GM12892 (cell line): ENCODE measurements at regions not wholly inside any gene's neighbourhood (a gene's known extent, or its start where the extent isn't known, plus 50 kb on each side); places are given as distances from the start of the nearest gene placed in this dataset.

Source experiments
- POLR2A ChIP-seq: IDR thresholded peaks from 2 replicates; pipeline ENCODE4 v1.6.1; 2011; ENCODE audit warnings: low read depth, low read length, control low read depth
- TAF1 ChIP-seq: IDR thresholded peaks from 2 replicates; pipeline ENCODE4 v1.6.1; 2011; ENCODE audit warnings: low read depth, mild to moderate bottlenecking, control low read depth, low read length, borderline replicate concordance

DNA sequence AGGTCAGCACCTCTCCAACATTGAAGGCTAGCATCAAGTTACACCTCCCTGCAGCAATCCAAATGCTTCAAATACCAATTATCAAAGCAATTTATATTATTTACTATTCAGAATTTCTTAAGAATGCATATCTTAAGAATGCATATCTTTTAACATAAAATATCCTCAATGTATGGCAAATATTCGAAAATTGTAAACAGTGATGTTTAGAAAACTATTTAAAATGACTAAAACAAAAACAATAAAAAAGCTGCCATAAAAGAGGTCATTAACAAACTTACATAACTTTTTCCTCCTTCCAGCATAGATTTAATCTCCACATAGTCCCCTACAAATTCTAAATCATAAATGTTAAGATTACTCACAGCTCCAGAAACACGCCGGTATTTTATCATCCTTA, 85.1 kb upstream of the SOX6 start:
- TF ChIP-seq TAF1: no peak
- no peak for TF ChIP-seq POLR2A
